Activated T-cell treated with anti-CD3 and anti-CD28 coated beads, Interleukin-2, amount 50 U/mL, for 1 hour (primary cell): ENCODE measurements at regions not wholly inside any gene's neighbourhood (a gene's known extent, or its start where the extent isn't known, plus 50 kb on each side); places are given as distances from the start of the nearest gene placed in this dataset.
"Not testable (repeated sequence)": the region's sequence is repeated elsewhere in the genome, so short reads cannot be mapped to it uniquely, and the experiment has no call there.

ENCODE experiments used
- DNase-seq: peaks from one replicate; pipeline ENCODE4 v3.0.0-alpha.2; 2020

DNA sequence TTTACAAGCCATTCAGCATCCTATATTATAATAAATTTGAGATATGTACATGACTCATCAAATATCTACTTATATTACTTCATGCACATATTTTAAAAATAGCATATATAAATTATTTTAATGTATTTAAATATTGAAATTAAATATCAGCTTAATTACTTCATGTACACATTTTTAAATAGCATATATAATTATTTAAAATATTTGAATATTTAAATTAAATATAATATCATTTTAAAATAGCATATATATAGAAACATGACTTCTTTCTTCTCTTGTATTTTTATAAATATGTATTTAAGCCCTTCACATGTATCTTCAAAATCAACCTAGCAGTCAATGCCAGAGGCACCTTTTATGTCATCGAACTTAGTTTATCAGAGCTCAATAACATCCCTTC is 298.8 kb upstream of the DSEL start:
- DNase-seq, result no peak

- no peak for DNase-seq
These were observed 297.0 kb upstream of the DSEL start for GRCh38 chr18:67813380-67814028.

GRCh38 chr18:67805261-67805660 is 288.7 kb upstream of the DSEL start:
- DNase-seq, result no peak

DNA sequence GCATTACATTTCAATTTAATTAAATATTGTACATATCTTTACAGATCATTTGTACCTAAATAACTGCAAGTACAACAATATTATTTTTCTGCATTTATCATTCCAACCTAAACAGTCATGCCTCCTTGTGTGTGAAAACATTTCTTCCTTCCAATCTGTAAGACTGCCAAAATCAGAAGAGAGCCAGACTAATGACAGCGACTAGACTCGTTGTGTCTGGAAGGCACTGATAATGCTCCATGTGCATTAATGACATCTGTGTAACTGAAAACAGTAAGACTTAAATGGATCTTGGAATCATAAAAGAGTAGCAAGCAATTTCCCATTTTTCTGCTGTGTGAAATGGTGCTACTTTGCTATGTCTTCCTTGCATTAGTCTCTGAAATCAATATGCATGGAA is 278.0 kb upstream of the DSEL start:
- no peak for DNase-seq

GRCh38 chr18:67790527-67790926 is 274.0 kb upstream of the DSEL start:
- DNase-seq, result no peak

DNA sequence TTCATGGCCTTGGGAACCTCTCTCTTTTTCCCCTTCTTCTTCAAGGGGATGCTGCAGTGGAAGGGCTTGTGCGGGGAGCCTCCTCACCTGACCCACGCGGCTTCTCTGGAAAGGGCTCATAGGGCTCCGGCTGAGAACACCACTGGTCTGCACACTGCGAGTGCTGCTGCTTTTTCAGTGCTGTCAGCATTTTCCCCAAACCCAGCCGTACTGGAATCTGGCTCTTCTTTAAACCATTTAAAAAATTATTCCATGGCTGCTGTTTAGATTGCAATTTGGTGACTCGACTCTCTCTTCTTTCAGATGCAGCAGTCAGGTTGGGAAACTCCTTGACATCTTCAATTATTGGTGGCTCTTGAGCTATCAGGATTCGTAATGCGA is 272.6 kb upstream of the DSEL start:
- DNase-seq, result no peak

- no peak for DNase-seq
These were observed 272.0 kb upstream of the DSEL start for GRCh38 chr18:67788310-67789164.

DNA sequence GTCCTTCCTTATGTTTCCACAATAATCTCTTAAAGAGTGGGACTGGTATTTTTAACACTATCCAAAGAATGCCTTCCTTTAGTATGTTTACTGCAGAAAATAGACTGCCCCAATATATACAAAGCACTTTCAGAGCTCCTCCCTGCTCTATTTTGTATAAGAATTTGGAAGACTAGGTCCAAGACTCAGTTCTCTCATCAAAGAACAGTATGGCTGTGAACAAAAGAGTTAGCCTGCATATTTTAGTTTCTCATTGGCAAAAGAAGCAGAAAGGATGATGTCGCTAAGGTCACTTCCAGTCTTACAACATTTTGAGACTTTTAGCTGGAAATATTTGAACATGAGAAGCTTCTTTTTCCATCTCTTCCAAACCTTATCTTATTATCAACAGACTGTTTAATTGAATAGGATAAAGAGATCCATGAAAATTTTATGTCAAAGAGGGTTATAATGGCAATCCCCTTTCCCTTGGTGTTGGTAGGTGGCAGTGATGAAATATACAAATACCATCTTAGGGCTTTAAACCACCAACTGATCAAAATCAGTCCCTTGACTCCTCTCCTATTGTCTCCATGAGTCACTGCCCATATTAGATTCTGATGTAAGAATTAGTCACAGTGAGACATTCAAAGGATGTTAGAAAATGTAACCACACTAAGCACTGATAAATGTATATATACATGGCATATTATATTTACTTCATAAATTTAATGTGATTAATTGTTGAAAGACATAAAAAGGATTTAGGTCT is 266.9 kb upstream of the DSEL start:
- no peak for DNase-seq

DNA sequence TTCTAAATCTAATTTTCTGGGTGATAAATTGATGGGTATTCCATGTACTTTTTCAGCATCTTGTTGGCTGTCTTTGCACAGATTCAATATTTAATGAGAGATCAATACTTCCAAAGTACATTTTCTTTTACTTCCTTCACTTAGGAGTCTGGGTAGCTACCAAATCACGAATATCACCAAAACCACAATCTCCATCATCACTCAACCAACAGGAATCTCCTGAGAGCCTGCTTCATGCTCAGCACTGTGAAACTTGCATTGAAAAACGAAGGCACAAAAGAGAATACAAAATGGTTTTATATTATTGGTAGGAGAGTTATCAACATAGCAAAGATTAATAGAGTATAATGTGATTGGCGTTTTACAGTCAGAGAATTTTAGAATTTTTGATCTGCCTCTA is 261.5 kb upstream of the DSEL start:
- no peak for DNase-seq

GRCh38 chr18:67776929-67777328 is 260.4 kb upstream of the DSEL start:
- DNase-seq, result no peak

DNA sequence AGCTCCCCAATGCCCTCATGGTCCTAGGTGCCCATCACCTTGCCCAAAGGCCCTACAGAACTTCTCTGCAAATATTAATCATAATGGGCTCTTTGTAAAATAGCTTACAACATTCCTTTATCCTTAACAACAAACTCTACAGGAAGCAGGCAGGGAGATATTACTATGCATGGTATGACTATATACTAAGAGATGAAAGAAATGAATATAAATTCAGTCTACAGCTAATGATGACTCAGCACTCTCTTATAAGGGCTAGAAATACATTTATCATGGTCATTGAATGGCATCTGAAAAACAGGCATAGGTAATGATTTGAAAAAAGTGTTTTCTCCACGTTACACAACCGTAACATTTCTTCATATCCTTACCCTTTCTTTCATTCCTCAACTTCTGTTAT is 254.8 kb upstream of the DSEL start:
- DNase-seq, result no peak

GRCh38 chr18:67770520-67770919 is 254.0 kb upstream of the DSEL start:
- DNase-seq, result no peak

DNA sequence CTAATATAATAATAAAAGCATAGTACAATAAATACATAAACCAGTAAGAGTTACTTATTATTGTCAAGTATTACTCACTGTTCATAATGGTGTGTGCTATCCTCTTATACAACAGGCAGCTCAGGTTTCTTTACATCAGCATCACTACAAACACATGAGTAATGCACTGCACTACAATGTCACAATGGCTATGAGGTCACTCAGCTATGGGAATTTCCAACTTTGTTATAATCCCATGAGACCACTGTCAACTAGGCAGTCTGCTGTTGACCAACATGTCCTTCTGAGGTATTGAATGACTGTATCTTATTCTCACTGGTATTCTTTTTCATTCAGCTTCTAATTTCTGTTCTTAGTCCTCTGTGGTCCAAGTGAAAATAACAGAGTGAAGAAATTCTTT is 250.4 kb upstream of the DSEL start:
- DNase-seq, result no peak

DNA sequence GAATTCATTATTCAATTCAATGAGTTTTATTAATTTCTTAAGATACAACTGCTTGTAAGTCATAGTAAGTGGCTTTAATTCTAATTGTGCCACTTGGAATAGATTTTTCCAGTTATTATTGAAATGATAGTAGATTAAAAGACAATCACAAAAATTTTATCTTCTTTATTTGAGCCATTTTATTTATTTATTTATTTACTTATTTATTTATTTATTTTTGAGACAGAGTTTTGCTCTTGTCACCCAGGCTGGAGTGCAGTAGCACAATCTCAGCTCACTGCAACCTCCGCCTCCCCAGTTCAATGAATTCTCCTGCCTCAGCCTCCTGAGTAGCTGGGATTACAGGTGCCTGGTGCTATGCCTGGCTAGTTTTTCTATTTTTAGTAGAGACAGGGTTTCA is 235.7 kb upstream of the DSEL start:
- not testable (repeated sequence) for DNase-seq

DNA sequence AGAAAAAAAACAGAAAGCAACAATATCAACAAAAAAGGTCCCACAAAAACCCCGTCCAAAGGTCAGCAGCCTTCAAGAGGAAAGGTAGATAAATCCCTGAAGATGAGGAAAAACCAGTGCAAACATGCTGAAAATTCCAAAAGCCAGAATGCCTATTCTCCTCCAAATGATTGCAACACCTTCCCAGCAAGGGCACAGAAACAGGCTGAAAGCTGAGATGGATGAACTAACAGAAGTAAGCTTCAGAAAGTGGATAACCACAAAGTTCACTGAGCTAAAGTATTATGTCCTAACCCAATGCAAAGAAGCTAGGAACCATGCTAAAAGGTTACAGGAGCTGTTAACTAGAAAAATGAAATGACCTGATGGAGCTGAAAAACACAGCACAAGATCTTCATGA is 226.4 kb upstream of the DSEL start:
- DNase-seq, result no peak

DNA sequence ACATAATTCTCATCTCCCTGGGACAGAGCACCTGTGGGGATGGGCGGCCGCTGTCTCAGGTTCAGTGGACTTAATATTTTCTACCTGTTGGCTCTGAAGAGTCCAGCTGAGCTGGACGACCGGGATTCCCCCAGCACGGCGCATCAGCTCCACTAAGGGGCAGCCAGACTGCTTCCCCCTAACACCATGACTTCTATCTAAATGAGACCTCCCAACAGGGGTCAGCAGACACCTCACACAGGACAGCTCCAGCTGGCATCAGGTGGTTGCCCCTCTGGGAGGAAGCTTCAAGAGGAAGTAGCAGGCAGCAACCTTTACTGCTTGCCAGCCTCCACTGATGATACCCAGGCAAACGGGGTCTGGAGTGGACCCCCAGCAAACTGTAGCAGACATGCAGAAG is 226.0 kb upstream of the DSEL start:
- no peak for DNase-seq

DNA sequence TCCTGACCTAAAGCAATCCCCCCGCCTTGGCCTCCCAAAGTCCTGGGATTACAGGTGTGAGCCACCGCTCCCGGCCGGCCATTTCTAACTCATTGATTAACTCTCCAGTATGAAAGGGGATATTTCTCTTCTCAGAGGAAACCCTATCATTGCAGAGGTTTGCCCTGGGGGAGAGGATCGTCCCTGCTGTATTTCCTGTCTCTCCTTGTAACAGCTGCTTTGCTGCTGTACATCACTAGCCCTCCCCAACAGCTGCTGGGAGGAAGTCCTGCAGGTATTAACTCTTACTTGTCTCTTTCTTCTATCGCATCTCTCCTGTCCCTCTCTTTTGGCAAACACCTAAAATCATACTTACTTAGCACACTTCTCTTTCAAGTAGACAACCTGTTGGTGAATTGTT is 219.0 kb upstream of the DSEL start:
- no peak for DNase-seq

DNA sequence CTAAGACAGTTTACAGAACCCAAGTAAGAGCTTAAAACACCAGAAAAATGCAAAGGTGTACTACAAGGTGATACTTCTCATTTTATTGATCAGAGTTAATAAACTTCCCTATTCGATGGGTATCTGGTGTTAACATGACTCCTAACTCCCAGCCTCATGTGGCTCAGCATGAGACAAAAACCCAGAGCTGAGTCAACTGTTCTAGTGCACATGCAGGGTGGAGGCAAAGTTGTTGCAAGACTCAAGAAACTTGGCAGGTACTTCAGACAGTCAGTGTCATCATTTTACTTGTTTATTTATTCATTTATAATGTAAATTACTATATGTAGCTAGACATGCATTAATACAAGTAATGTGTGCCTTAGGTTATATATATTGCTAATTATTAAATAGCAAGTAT is 216.6 kb upstream of the DSEL start:
- no peak for DNase-seq

- DNase-seq, result no peak
These were observed 215.3 kb upstream of the DSEL start for GRCh38 chr18:67731851-67732250.

GRCh38 chr18:67730886-67731285 is 214.4 kb upstream of the DSEL start:
- DNase-seq, result no peak

DNA sequence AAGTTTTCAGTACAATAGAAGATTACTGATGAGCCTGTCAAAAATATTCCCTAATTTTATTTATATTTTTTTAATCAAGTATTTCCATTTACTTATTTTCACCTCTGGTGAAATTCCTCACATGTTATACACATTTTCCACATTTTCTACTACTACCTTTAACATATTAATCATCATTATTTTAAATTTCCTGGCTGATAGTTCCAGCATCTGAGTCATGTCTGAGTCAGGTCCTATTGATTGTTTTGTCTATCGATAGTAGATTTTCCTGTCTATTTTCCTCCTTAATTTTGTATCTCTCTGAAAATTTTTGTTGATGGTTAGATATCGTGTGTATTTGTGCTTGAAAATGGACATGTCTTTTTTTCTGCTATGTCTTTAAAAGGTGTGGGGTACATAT is 211.8 kb upstream of the DSEL start:
- no peak for DNase-seq

- no peak for DNase-seq
These were observed 210.4 kb upstream of the DSEL start for GRCh38 chr18:67726882-67727281.

GRCh38 chr18:67717800-67718199 is 201.3 kb upstream of the DSEL start:
- DNase-seq, result no peak

- DNase-seq, result no peak
These were observed 199.0 kb upstream of the DSEL start for GRCh38 chr18:67715567-67715966.
